GM23338 (cell line): ENCODE measurements at regions not wholly inside any gene's neighbourhood (a gene's known extent, or its start where the extent isn't known, plus 50 kb on each side); places are given as distances from the start of the nearest gene placed in this dataset.

Experiments used
- ATAC-seq: fragments of 200-7000 bp; cut with Tn5 transposase; 3 replicates; pipeline ENCODE4 v1.9.1; 2020
- DNase-seq: peaks from one replicate; pipeline ENCODE4 v3.0.0-alpha.2; 2015; ENCODE audit warnings: low spot score
- H2AFZ ChIP-seq: fragments of 200-600 bp; sonication (generic); 2 replicates; pipeline ENCODE4 v1.8.0; 2016; ENCODE audit warnings: antibody characterized with exemption, mild to moderate bottlenecking, moderate library complexity
- H3F3A ChIP-seq: fragments of 200-600 bp; sonication (generic); replicated peaks from 2 replicates; pipeline ENCODE4 v1.8.0; 2017; ENCODE audit warnings: antibody characterized with exemption, mixed run types, low read depth
- H3K27ac ChIP-seq: fragments of 200-600 bp; sonication (generic); 2 replicates; pipeline ENCODE4 v1.6.1; 2016; ENCODE audit warnings: low read depth
- H3K27me3 ChIP-seq: fragments of 200-600 bp; sonication (generic); 2 replicates; pipeline ENCODE4 v1.8.0; 2016; ENCODE audit warnings: mild to moderate bottlenecking, mixed run types, moderate library complexity; ENCODE audit not compliant: insufficient read depth
- H3K36me3 ChIP-seq: fragments of 200-600 bp; sonication (generic); 2 replicates; pipeline ENCODE4 v1.8.0; 2016; ENCODE audit warnings: mild to moderate bottlenecking; ENCODE audit not compliant: insufficient read depth
- H3K4me1 ChIP-seq: fragments of 200-600 bp; sonication (generic); 2 replicates; pipeline ENCODE4 v1.8.0; 2016; ENCODE audit warnings: mild to moderate bottlenecking, moderate library complexity; ENCODE audit not compliant: insufficient read depth
- H3K4me2 ChIP-seq: fragments of 200-600 bp; sonication (generic); 2 replicates; pipeline ENCODE4 v1.7.1; 2017; ENCODE audit warnings: mixed run types
- H3K4me3 ChIP-seq: fragments of 200-600 bp; sonication (generic); 2 replicates; pipeline ENCODE4 v1.6.1; 2016; ENCODE audit warnings: mixed run types
- H3K79me2 ChIP-seq: fragments of 200-600 bp; sonication (generic); replicated peaks from 2 replicates; pipeline ENCODE4 v1.8.0; 2017; ENCODE audit warnings: mild to moderate bottlenecking; ENCODE audit not compliant: insufficient read depth
- H3K9me2 ChIP-seq: fragments of 200-600 bp; sonication (generic); 2 replicates; pipeline ENCODE4 v1.8.0; 2017; ENCODE audit not compliant: insufficient read depth
- H4K20me1 ChIP-seq: fragments of 200-600 bp; sonication (generic); replicated peaks from 2 replicates; pipeline ENCODE4 v1.8.0; 2017; ENCODE audit warnings: mild to moderate bottlenecking; ENCODE audit not compliant: insufficient read depth
- H3K27ac Mint-ChIP-seq: 2 replicates; pipeline ENCODE4 v1.8.0; 2020; ENCODE audit warnings: inconsistent platforms, mild to moderate bottlenecking, moderate library complexity, mixed read lengths
- H3K27me3 Mint-ChIP-seq: 3 replicates; pipeline ENCODE4 v1.8.0; 2022; ENCODE audit warnings: low read depth, mild to moderate bottlenecking, moderate library complexity, mixed read lengths, inconsistent platforms; ENCODE audit not compliant: insufficient read depth, poor library complexity
- H3K36me3 Mint-ChIP-seq: 3 replicates; pipeline ENCODE4 v1.8.0; 2021; ENCODE audit warnings: low read depth, mild to moderate bottlenecking, inconsistent platforms, moderate library complexity, mixed read lengths
- H3K4me1 Mint-ChIP-seq: 3 replicates; pipeline ENCODE4 v1.8.0; 2020; ENCODE audit warnings: mild to moderate bottlenecking, inconsistent platforms, mixed read lengths
- H3K4me3 Mint-ChIP-seq: 3 replicates; pipeline ENCODE4 v1.8.0; 2021; ENCODE audit warnings: moderate library complexity, mild to moderate bottlenecking, inconsistent platforms, mixed read lengths
- H3K9me3 Mint-ChIP-seq: 3 replicates; pipeline ENCODE4 v1.8.0; 2020; ENCODE audit warnings: moderate library complexity, mild to moderate bottlenecking, inconsistent platforms, mixed read lengths
- CREB1 ChIP-seq: fragments of 250-450 bp; sonication (Bioruptor Pico); IDR thresholded peaks from 2 replicates; pipeline ENCODE4 v1.5.0; 2020; ENCODE audit warnings: low read depth, mild to moderate bottlenecking, moderate library complexity
- EZH2 ChIP-seq: fragments of 200-600 bp; sonication (generic); IDR thresholded peaks from one replicate; pipeline ENCODE4 v1.8.0; 2017; ENCODE audit warnings: antibody characterized with exemption, mild to moderate bottlenecking, low read depth; ENCODE audit not compliant: unreplicated experiment
- EZH2phosphoT487 ChIP-seq: fragments of 200-600 bp; sonication (generic); IDR thresholded peaks from one replicate; pipeline ENCODE4 v1.8.1; 2018; ENCODE audit warnings: antibody characterized with exemption; ENCODE audit not compliant: unreplicated experiment
- JUNB ChIP-seq: IDR thresholded peaks from one replicate; pipeline ENCODE4 v1.6.1; 2016; ENCODE audit warnings: antibody characterized with exemption; ENCODE audit not compliant: unreplicated experiment
- POLR2AphosphoS5 ChIP-seq: IDR thresholded peaks from 2 replicates; pipeline ENCODE4 v1.6.1; 2016; ENCODE audit warnings: antibody characterized with exemption, low read depth
- STAT1 ChIP-seq: IDR thresholded peaks from one replicate; pipeline ENCODE4 v1.6.1; 2016; ENCODE audit warnings: antibody characterized with exemption; ENCODE audit not compliant: unreplicated experiment
- ZNF114 ChIP-seq: fragments of 250-450 bp; sonication (Bioruptor Pico); IDR thresholded peaks from 2 replicates; pipeline ENCODE4 v1.5.0; 2020; ENCODE audit warnings: mild to moderate bottlenecking, moderate library complexity
- ZNF331 ChIP-seq: fragments of 250-450 bp; sonication (Bioruptor Pico); IDR thresholded peaks from 2 replicates; pipeline ENCODE4 v1.5.0; 2020; ENCODE audit warnings: low read depth, mild to moderate bottlenecking, moderate library complexity
- ZNF462 ChIP-seq: fragments of 250-450 bp; sonication (Bioruptor Pico); IDR thresholded peaks from 2 replicates; pipeline ENCODE4 v1.5.0; 2020; ENCODE audit warnings: mild to moderate bottlenecking, moderate library complexity
- TF ChIP-seq, protein P1 (sequence below): IDR thresholded peaks from 2 replicates; pipeline ENCODE4 v1.6.1; 2016; ENCODE audit warnings: antibody characterized with exemption
- TF ChIP-seq, protein P2 (sequence below), 2 experiments: fragments of 200-600 bp in 1 of 2; sonication (generic) in 1 of 2; conservative IDR thresholded peaks; 2 replicates each; pipeline versions ENCODE4 v1.5.1 to v1.6.1; 2016 to 2017; ENCODE audit warnings: antibody characterized with exemption in 2 of 2, low read depth in 2 of 2, mild to moderate bottlenecking in 2 of 2, moderate library complexity in 1 of 2

DNA sequence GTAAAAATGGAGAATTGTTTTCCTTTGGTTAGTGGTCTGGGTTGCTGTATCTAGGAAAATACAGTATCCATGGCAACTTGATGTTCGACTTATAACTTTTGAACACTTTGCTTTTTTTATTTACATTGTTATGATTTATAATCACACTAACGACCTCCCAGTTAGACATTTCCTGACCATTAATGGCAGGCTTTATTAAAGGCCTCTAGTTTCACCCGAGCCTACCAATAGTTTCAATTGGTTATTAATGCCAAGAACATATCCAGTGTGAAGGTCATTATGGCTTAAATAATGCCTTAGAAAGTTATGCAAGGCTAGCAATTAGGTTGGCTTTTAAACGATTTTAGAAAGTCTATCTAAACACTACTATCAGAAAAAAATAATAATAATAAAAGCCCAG is 452.0 kb downstream of the DMRTA1 start:
- no peaks in the 10 kb centered on the region for H3K9me2 ChIP-seq
- no peak overlapping the region for H2AFZ ChIP-seq
- no peaks in the 10 kb centered on the region for H4K20me1 ChIP-seq
- H3K79me2 ChIP-seq: no peaks in the 10 kb centered on the region
- ATAC-seq (no peak), DNase-seq (no peak)
- Mint-ChIP-seq H3K4me1 (peaks cover 14% of the 10 kb centered on the region), H3K27ac (no peak overlapping the region), H3K27me3 (peaks cover 1% of the 10 kb centered on the region), H3K36me3 (no peaks in the 10 kb centered on the region), H3K4me3 (no peak overlapping the region), H3K9me3 (no peaks in the 10 kb centered on the region)
- H3K4me2 ChIP-seq: no peak overlapping the region; the same call in 1 of the 2 replicates
- H3K27me3 ChIP-seq: no peaks in the 10 kb centered on the region
- H3K4me1 ChIP-seq: peaks cover 13% of the 10 kb centered on the region; the same call in 1 of the 2 replicates
- TF ChIP-seq, protein P1, sequence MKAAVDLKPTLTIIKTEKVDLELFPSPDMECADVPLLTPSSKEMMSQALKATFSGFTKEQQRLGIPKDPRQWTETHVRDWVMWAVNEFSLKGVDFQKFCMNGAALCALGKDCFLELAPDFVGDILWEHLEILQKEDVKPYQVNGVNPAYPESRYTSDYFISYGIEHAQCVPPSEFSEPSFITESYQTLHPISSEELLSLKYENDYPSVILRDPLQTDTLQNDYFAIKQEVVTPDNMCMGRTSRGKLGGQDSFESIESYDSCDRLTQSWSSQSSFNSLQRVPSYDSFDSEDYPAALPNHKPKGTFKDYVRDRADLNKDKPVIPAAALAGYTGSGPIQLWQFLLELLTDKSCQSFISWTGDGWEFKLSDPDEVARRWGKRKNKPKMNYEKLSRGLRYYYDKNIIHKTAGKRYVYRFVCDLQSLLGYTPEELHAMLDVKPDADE: no peak
- TF ChIP-seq JUNB (no peak), EZH2phosphoT487 (no peak), ZNF114 (CRISPR knock-in tag) (no peak), EZH2 (no peak), ZNF331 (CRISPR knock-in tag) (no peak), POLR2AphosphoS5 (no peak), CREB1 (CRISPR knock-in tag) (no peak), STAT1 (no peak), ZNF462 (CRISPR knock-in tag) (no peak)
- TF ChIP-seq, protein P2, sequence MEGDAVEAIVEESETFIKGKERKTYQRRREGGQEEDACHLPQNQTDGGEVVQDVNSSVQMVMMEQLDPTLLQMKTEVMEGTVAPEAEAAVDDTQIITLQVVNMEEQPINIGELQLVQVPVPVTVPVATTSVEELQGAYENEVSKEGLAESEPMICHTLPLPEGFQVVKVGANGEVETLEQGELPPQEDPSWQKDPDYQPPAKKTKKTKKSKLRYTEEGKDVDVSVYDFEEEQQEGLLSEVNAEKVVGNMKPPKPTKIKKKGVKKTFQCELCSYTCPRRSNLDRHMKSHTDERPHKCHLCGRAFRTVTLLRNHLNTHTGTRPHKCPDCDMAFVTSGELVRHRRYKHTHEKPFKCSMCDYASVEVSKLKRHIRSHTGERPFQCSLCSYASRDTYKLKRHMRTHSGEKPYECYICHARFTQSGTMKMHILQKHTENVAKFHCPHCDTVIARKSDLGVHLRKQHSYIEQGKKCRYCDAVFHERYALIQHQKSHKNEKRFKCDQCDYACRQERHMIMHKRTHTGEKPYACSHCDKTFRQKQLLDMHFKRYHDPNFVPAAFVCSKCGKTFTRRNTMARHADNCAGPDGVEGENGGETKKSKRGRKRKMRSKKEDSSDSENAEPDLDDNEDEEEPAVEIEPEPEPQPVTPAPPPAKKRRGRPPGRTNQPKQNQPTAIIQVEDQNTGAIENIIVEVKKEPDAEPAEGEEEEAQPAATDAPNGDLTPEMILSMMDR (conservative IDR thresholded peaks at IDR 0.05; ENCODE audit: low read depth in 2 of 2): no peak
- no peaks in the 10 kb centered on the region for H3F3A ChIP-seq
- H3K27ac ChIP-seq: no peak overlapping the region
- H3K4me3 ChIP-seq: no peak overlapping the region
- H3K36me3 ChIP-seq: no peaks in the 10 kb centered on the region
